GM19035 (cell line): ENCODE measurements at regions not wholly inside any gene's neighbourhood (a gene's known extent, or its start where the extent isn't known, plus 50 kb on each side); places are given as distances from the start of the nearest gene placed in this dataset.

ENCODE experiments used
- ATAC-seq: cut with Tn5 transposase; IDR thresholded peaks from one replicate; pipeline ENCODE4 v1.9.1; 2021; ENCODE audit not compliant: unreplicated experiment

- no peak for ATAC-seq
Observed at GRCh38 chr5:74382987-74383593, 257.4 kb downstream of the ENC1 start.

DNA sequence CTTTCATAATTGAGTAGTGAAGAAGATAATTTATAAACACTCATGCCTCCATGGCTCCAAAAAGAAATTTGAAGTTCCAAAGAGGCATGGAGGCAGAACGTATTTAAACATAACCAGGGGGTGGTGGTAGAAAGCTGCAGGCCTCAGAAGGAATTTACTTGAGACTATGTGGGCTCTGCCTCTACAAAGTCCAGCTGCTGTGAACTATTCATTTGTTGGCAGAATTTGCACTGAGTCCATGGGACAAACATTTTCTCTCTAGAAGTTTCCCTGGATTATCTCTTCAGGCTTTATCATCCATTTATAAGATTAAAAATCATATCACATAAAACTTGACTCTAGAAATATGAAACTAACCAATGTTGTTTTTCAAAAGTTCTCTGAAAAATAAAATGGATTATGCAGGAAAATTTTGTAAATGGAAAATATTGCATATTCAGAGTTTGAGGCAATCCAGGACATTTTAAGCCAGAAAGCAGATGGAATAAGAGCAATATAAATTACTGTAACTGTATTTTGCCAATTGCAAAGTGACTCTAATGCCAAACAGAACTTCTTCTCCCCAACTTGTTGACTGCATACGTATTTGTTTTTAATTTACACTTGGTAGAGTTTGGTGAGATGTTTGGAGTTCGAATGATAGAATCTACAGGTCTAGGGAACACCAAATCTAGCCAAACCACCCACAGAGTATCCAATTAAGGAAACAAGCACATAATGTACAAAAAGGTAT, 258.2 kb downstream of the ENC1 start:
- ATAC-seq, result no peak

DNA sequence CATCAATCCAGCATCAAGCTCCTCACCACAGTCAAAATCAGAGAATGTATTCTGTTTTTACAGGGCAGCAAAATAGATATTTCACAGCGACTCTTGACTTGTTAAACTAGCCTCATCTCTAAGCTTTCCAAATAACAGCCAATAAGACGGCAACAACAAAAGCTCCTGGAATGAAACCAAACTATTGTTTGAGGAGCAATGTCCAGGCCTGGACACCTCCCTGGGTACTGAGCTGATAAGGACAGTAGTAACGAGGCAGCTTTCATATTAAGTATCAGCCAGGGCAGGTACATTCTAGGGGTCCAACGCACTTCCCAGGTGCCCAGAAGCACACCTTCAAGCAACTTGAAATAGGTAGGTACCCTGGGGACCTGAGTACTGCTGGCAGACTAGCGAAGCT, 260.3 kb downstream of the ENC1 start:
- no peak for ATAC-seq

GRCh38 chr5:74378464-74378863, 262.1 kb downstream of the ENC1 start:
- ATAC-seq, result no peak

DNA sequence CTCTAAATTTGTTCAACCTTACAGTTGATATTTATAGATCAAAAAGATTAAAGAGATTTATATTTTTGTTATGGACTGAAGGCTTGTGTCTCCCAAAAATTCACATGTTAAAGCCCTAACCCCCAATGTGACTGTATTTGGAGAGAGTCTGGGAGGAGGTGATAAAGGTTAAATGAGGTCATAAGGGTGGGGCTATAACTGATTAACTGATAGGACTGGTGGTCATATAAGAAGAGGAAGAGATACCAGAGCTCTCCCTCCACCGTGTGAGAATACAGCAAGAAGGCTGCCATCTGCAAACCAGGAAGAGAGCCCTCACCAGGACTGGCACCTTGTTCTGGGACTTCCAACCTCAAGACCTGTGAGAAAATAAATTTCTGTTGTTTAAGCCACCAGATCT, 264.3 kb downstream of the ENC1 start:
- no peak for ATAC-seq

DNA sequence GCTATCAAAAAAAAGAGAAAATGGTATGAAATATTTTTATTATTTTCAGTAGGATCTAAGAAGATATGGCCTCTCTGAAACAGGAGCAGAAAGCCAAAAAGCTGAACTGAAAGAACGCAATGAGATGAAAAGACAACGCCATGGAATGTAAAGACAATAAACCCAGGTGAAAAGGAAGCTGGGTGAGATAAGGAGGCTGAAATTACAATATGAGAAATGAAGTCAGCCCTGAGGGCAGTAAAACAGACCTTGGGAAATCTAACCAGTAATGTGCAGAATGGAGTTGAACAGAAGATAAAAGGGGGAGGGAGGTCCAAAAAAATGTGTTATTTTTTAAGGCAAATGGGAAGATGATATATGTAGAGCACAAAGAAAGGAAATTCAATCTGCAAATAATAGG, 265.3 kb downstream of the ENC1 start:
- ATAC-seq, result no peak

- no peak for ATAC-seq
Observed at GRCh38 chr5:74374656-74375055, 265.9 kb downstream of the ENC1 start.

GRCh38 chr5:74373076-74373475, 267.5 kb downstream of the ENC1 start:
- ATAC-seq, result no peak

DNA sequence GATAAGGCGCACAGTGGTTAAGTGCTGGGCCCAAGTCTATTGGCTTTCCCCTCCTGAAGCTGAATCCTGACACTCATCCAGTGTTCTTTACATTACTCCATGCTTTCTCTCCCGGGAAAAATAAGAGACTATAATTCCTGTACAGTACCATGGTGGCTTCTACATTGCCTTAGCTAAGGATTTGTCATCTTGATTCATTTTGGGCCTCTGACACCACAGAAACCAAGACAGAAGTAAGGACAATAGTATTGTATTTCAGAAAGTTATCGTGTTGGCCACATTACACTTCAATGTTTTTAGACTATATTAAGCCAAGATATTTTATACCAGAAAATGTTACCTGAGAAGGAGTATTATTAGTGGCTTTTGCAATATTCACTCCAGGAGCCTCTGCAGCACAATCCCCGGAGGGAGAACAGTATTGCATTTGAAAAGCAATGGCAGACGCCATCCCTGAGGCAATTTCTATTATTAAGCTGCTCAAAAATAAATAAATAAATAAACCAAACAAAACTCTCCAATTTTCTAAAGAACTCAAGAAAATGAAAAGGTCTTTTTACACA, 267.9 kb downstream of the ENC1 start:
- ATAC-seq, result no peak

DNA sequence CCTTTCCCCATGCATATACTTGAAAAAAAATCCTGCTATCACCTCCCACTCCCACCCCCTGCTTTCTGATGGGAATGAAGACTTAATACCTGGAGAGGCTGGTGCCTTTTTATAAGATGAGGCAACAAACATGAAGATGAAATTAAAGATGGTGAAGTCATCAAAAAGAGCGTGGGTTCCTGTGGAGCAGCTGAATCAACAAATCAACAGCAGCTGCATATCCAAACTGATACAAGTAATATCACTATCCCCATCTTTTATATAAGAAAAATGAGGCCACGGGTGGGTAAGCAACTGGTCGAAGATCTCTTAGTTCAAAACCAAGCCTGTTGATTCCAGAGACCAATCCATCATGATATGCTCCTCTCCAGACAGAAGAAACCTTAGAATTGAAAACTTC, 268.5 kb downstream of the ENC1 start:
- ATAC-seq, result no peak

- no peak for ATAC-seq
Observed at GRCh38 chr5:74371621-74372020, 268.9 kb downstream of the ENC1 start.

DNA sequence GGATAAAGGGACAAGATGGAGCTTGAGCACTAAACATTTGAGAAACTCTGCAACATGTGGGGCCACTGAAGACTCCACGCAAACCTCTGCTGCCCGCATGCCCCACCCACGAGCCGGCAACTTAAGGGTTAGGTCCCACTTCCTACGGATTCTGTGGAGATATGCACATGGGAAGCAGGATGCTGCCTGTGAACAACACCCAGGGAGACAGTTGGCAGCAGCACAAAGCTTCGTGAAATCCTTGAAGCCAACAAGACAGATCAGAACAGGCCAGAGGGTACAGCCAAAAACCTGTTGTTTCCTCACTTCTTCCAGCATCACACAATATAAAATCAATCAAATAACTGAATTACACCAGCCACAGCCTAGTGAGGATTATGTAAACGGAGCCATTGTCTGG, 270.4 kb downstream of the ENC1 start:
- no peak for ATAC-seq

GRCh38 chr5:74369173-74369572, 271.4 kb downstream of the ENC1 start:
- no peak for ATAC-seq

DNA sequence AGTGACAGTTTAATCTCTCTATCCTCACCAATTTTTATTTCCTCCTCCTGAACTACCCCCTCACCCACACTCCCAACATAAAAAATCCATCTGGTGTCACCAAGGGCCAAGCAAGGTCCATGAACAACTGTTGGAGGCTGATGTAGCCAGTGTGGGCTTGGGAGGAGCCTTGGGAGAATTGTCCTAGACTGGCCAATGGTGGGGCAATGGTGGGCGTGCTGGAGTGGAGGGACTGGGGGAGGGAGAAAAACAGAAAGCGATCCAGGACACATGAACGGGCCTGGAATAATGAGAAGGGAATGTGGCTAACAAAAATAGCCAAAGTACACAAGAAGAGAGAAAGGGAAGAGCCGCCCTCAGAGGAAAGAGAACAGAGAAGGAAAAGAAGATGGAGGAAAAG, 272.6 kb downstream of the ENC1 start:
- no peak for ATAC-seq

GRCh38 chr5:74367241-74367733, 273.2 kb downstream of the ENC1 start:
- no peak for ATAC-seq

GRCh38 chr5:74365723-74366122, 274.8 kb downstream of the ENC1 start:
- ATAC-seq, result no peak

GRCh38 chr5:74364507-74364906, 276.0 kb downstream of the ENC1 start:
- ATAC-seq, result no peak

- ATAC-seq, result no peak
Observed at GRCh38 chr5:74363603-74364205, 276.8 kb downstream of the ENC1 start.

GRCh38 chr5:74361406-74362358, 278.8 kb downstream of the ENC1 start:
- no peak for ATAC-seq

DNA sequence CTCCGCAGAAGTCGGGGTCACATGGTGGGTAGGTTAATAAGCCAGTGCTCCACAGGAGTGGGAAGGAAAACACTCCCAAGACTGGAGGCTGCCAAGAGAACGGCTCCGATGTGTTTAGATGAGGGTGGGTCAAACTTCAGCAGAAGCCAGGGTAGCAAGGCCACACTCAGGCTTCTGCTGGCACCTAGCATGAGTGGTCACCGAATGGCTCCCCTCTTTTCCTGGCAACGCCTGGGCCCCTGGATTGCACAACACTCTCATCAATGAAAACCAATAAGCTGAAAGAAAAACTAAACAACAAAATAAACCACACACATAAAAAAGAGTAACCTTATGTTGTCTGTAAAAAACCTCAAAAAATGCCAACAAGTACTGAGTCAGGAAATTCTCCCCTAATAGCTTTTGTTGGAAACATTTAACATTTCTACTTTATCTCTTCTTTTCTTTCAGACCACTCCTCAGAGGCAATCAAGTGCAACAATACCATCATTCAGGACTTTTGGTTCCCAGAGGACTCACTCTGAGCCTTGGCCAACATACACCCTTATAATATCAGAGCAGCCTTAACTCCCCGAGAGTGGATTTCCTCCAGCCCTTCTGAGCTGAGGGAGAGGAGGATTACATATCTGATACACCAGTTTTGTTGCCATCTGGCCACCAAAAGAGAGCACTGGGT, 279.9 kb downstream of the ENC1 start:
- no peak for ATAC-seq
